ENCODE measurements at regions not wholly inside any gene's neighbourhood (a gene's known extent, or its start where the extent isn't known, plus 50 kb on each side); places are given as distances from the start of the nearest gene placed in this dataset.

- Histone ChIP-seq H3K27me3 (no peaks in the 10 kb centered on the region), H3K36me3 (no peaks in the 10 kb centered on the region), H3K9me3 (no peaks in the 10 kb centered on the region), H3K27ac (no peak overlapping the region), H3K4me1 (no peaks in the 10 kb centered on the region), H3K4me3 (replicated peaks in 1 of 3) (no peak overlapping the region)
- 81 to 85% methylated on average over 7 to 8 of the region's 8 CpGs for WGBS, 2 donors
- no peak for DNase-seq
- intact Hi-C loops (cut with DNase I) = no loop called here
- TF ChIP-seq POLR2A (IDR thresholded peaks at IDR 0.05) (no peak), CTCF (IDR thresholded peaks at IDR 0.05) (no peak)
Measured at GRCh38 chr2:71784734-71785511, 331.6 kb downstream of the DYSF start.

GRCh38 chr2:71783815-71784214, 330.5 kb downstream of the DYSF start:
- Histone ChIP-seq H3K27ac (no peak overlapping the region), H3K9me3 (no peaks in the 10 kb centered on the region), H3K27me3 (no peaks in the 10 kb centered on the region), H3K36me3 (no peaks in the 10 kb centered on the region), H3K4me3 (replicated peaks in 1 of 3) (no peak overlapping the region), H3K4me1 (no peaks in the 10 kb centered on the region)
- intact Hi-C loops (cut with DNase I) = no loop called here
- DNase-seq = no peak
- WGBS, 2 donors = 91 to 95% methylated on average over 4 of the region's 4 CpGs
- TF ChIP-seq POLR2A (IDR thresholded peaks at IDR 0.05) = no peak
- TF ChIP-seq CTCF (IDR thresholded peaks at IDR 0.05) = no peak

- Histone ChIP-seq H3K27me3 (no peaks in the 10 kb centered on the region), H3K27ac (no peak overlapping the region), H3K4me1 (no peaks in the 10 kb centered on the region), H3K4me3 (replicated peaks in 1 of 3) (no peak overlapping the region), H3K9me3 (no peaks in the 10 kb centered on the region), H3K36me3 (no peaks in the 10 kb centered on the region)
- TF ChIP-seq CTCF (IDR thresholded peaks at IDR 0.05) (no peak), POLR2A (IDR thresholded peaks at IDR 0.05) (no peak)
- no peak for DNase-seq
- intact Hi-C loops (cut with DNase I) = no loop called here
Measured at GRCh38 chr2:71783215-71783614, 329.9 kb downstream of the DYSF start.

- intact Hi-C loops (cut with DNase I) = no loop called here
- no peaks in the 10 kb centered on the region for H3K27me3 ChIP-seq
- H3K4me3 ChIP-seq (replicated peaks in 1 of 3) = no peak overlapping the region
- 93% methylated on average over 3 of the region's 3 CpGs; no CpG with 5 or more reads in 1 of the 2 donors for WGBS, 2 donors
- H3K9me3 ChIP-seq = no peaks in the 10 kb centered on the region
- no peaks in the 10 kb centered on the region for H3K36me3 ChIP-seq
- no peaks in the 10 kb centered on the region for H3K4me1 ChIP-seq
- TF ChIP-seq CTCF (IDR thresholded peaks at IDR 0.05) = no peak
- no peak for TF ChIP-seq POLR2A (IDR thresholded peaks at IDR 0.05)
- H3K27ac ChIP-seq = no peak overlapping the region
- DNase-seq = no peak
Measured at GRCh38 chr2:71782323-71782722, 329.0 kb downstream of the DYSF start.

- Histone ChIP-seq H3K4me1 (no peaks in the 10 kb centered on the region), H3K9me3 (no peaks in the 10 kb centered on the region), H3K36me3 (no peaks in the 10 kb centered on the region), H3K27me3 (no peaks in the 10 kb centered on the region), H3K27ac (no peak overlapping the region), H3K4me3 (replicated peaks in 1 of 3) (no peak overlapping the region)
- intact Hi-C loops (cut with DNase I) = no loop called here
- TF ChIP-seq CTCF (IDR thresholded peaks at IDR 0.05) (no peak), POLR2A (IDR thresholded peaks at IDR 0.05) (no peak)
- 82 to 86% methylated on average over 5 of the region's 5 CpGs for WGBS, 2 donors
- no peak for DNase-seq
Measured at GRCh38 chr2:71781695-71782228, 328.4 kb downstream of the DYSF start.
